Left cardiac atrium (tissue), 4 donors: ENCODE measurements at regions not wholly inside any gene's neighbourhood (a gene's known extent, or its start where the extent isn't known, plus 50 kb on each side); places are given as distances from the start of the nearest gene placed in this dataset.

Source experiments
- ATAC-seq, 2 donors: fragments of 200-7000 bp; cut with Tn5 transposase; one replicate each; pipeline ENCODE4 v1.9.1; 2020; ENCODE audit warnings: mild to moderate bottlenecking in 2 of 2, moderate library complexity in 2 of 2
- DNase-seq: peaks from one replicate; pipeline ENCODE4 v3.0.0-alpha.2; 2020
- intact Hi-C, 2 donors: fragments of 100-400 bp; cut with DNase I; formaldehyde crosslinking; loops; one replicate each; pipeline versions ENCODE4 v1.14.1 to v1.15.1; 2022 to 2023
- donor health status: DM: no; HTN: yes; CAD: no.
- donor health status: DM: no; HTN: yes; CAD: no; lungs with severe emphysema.
- donor health status: DM: yes; HTN: yes; CAD: no.
- donor health status: Dilated cardiomyopathy.

DNA sequence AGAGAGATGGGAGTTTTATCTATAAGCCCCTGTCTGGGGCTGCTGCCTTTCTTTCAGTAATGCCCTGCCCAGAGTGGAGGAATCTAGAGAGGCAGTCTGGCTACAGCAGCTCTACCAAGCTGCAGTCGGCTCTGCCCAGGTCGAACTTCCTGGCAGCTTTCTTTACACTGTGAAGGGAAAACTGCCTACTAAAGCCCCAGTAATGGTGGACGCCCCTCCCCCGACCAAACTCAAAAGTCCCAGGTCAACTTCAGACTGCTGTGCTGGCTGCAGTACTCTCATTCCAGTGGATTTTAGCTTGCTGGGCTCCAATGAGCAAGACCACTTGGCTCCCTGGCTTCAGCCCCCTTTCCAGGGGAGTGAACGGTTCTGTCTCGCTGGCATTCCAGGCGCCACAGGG lies 65.9 kb upstream of the RARB start:
- intact Hi-C loops, result no loop called here
- DNase-seq, result no peak
- no peak for ATAC-seq

DNA sequence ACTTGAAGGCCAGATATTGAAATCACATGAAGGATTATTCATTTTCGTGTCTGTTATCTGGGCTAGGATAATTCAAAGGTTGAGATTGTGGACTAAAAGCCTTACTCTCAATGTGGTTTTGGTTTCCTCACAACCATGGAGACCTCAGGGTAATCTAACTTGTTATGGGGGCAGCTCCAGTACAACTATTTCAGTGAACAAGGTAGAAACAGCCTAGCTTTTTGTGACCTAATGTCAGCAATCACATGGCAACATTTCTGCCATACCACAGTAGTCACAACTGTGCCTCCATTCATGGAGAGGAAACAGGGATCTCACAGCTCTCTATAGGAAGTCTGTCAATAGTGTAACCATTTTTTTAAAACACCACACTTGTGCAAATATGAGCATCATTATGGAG lies 62.4 kb upstream of the RARB start:
- DNase-seq, result no peak
- intact Hi-C loops, result no loop called here
- ATAC-seq, result no peak

DNA sequence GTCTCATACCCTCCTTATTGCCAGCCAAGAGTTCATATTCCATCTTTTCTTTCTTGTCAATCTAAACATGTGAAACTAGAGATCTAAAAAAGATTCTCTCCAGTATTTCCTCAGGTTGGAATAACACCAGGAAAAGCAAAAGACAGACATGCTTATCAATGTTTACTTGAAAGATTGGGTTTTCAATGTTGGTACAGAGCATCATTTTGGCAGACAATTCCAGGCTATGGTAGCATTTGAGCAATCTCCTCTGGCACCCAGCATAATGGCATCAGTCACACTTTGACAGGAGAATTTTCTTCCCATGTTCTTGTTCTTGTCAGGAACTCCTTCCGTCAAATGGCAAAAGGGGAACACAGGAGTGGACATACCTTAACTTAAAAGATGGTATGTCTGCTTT lies 61.0 kb upstream of the RARB start:
- intact Hi-C loops, result no loop called here
- DNase-seq, result no peak
- ATAC-seq, result no peak

DNA sequence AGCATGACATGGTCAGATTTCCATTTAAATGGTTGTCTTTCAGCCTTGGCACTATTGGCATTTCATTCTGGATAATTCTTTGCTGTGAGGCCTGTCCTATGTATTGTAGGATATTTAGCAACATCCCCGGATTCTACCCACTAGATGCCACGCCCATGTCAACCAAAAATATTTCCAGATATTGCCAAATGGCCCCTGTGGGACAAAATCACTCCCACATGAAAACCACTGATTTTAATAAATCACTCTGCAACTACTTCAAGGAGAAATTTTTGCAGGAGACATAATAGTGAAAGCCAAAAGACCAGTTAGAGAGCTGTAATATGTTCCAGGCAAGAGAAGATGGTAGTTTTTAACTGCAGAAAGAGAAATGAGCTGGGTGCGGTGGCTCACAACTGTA lies 55.9 kb upstream of the RARB start:
- ATAC-seq (no peak), DNase-seq (no peak)
- intact Hi-C loops, result no loop called here

DNA sequence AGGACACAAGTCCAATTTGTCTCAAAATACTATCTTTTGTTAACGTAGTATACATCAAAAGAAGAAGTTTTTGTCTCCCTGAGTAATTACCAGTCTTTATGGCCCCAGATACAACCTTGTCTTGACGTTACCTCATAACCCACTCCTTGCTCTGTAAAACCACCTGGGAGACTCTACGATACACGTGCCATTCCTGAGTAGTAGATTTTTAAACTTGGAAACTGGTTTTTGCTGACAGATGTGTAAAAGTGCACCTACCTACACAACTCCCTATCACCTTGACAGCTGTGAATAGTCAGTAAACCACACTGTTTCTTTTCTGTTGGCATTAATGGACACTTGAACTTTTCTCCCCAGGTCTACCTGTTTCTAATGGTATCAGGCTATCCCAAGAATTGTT lies 51.7 kb upstream of the RARB start:
- ATAC-seq, result no peak
- DNase-seq, result no peak

DNA sequence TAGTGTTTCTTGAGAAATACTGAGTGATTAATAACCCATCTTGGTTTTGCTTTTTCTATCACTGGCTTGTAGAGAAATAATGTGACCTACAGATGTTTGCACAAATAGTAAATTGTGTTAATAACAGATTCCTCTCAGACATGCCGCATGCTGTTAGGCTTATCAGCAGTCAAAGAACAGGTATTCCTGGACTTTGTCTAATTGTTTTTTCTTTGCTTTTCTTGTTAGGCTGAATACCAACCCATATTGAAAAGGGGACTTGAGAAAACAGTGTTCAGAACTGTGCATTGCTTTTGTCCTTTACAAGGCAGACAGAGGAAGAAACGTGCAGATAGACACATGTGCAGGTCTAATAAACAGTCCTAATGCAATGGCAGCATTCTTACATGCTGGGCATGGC lies 51.0 kb upstream of the RARB start:
- DNase-seq (no peak), ATAC-seq (no peak)
- intact Hi-C loops, result no loop called here

More for the DNA sequence above, 51.7 kb upstream of the RARB start:
- intact Hi-C loops, result no loop called here
